ENCODE measurements at regions not wholly inside any gene's neighbourhood (a gene's known extent, or its start where the extent isn't known, plus 50 kb on each side); places are given as distances from the start of the nearest gene placed in this dataset.

GRCh38 chr7:89549768-89550167 is 604.5 kb upstream of the STEAP1 start:
- WGBS (ENCODE audit: insufficient coverage, low coverage, missing lambda C conversion rate) = 0% methylated on average over 1 of the region's 1 CpG
- TF ChIP-seq ZZZ3 (IDR thresholded peaks at IDR 0.05) = no peak
- TF ChIP-seq GABPB1 (CRISPR knock-in tag; IDR thresholded peaks at IDR 0.05) = no peak
- no peak for TF ChIP-seq PHF21A (IDR thresholded peaks at IDR 0.05; ENCODE audit: borderline replicate concordance, low read depth)
- TF ChIP-seq STAG1 (CRISPR knock-in tag; IDR thresholded peaks at IDR 0.05; ENCODE audit: borderline replicate concordance) = no peak
- no peak for TF ChIP-seq ARID2 (IDR thresholded peaks at IDR 0.05)
- TF ChIP-seq NKRF (IDR thresholded peaks at IDR 0.05; ENCODE audit: borderline replicate concordance) = no peak
- TF ChIP-seq PURB (CRISPR knock-in tag; IDR thresholded peaks at IDR 0.05; ENCODE audit: low read depth) = no peak
- TF ChIP-seq TAF15 (IDR thresholded peaks at IDR 0.05; ENCODE audit: low read depth, low read length) = no peak
- no peak for TF ChIP-seq KDM4B (IDR thresholded peaks at IDR 0.05; ENCODE audit: borderline replicate concordance in 2 of 2, low read depth in 1 of 2)
- TF ChIP-seq GMEB1 (CRISPR knock-in tag; IDR thresholded peaks at IDR 0.05) = no peak

More at GRCh38 chr7:89549768-89550167, 604.5 kb upstream of the STEAP1 start:
- ATAC-seq (no peak), FAIRE-seq (no peak), DNase-seq (ENCODE audit: extremely low read depth in 1 of 4, low spot score in 3 of 4) (no peak)
- CTCF ChIA-PET (ENCODE audit: low intra/inter-chr PET ratio) = no interaction called here
- Histone ChIP-seq H3K9me3 (replicated peaks; ENCODE audit: control insufficient read depth, insufficient read depth, low read depth, low read length) (no peaks in the 10 kb centered on the region), H3K4me2 (ENCODE audit: insufficient read depth, low read length) (no peak overlapping the region), H2AFZ (ENCODE audit: low read depth, low read length) (no peak overlapping the region), H3K36me3 (ENCODE audit: control insufficient read depth, insufficient read depth, low read length) (no peaks in the 10 kb centered on the region), H3K79me2 (ENCODE audit: control insufficient read depth, insufficient read depth, low read length) (no peaks in the 10 kb centered on the region), H3K27me3 (ENCODE audit: control insufficient read depth in 2 of 2, insufficient read depth in 2 of 2, low read length in 2 of 2) (no peaks in the 10 kb centered on the region), H3K4me1 (replicated peaks in 1 of 2; ENCODE audit: control insufficient read depth in 2 of 2, insufficient read depth in 2 of 2, low read length in 2 of 2) (no peaks in the 10 kb centered on the region), H3K27ac (ENCODE audit: extremely low read depth, low read depth, low read length) (no peak overlapping the region), H3K4me3 (no peak overlapping the region), H3K9me1 (ENCODE audit: control insufficient read depth, insufficient read depth, low read length) (no peaks in the 10 kb centered on the region), H4K20me1 (replicated peaks; ENCODE audit: control insufficient read depth, insufficient read depth, low read length) (no peaks in the 10 kb centered on the region), H3K9ac (ENCODE audit: insufficient read depth in 1 of 2, low read depth in 2 of 2, low read length in 2 of 2) (no peak overlapping the region)
- in situ Hi-C loops (cut with MboI) = no loop called here
- intact Hi-C loops (cut with micrococcal nuclease) = no loop called here
- POLR2A ChIA-PET = no interaction called here
- BruUV-seq (replicated peaks) = no TSS peak

All from K562 (cell line).